ENCODE measurements at regions not wholly inside any gene's neighbourhood (a gene's known extent, or its start where the extent isn't known, plus 50 kb on each side); places are given as distances from the start of the nearest gene placed in this dataset.

DNA sequence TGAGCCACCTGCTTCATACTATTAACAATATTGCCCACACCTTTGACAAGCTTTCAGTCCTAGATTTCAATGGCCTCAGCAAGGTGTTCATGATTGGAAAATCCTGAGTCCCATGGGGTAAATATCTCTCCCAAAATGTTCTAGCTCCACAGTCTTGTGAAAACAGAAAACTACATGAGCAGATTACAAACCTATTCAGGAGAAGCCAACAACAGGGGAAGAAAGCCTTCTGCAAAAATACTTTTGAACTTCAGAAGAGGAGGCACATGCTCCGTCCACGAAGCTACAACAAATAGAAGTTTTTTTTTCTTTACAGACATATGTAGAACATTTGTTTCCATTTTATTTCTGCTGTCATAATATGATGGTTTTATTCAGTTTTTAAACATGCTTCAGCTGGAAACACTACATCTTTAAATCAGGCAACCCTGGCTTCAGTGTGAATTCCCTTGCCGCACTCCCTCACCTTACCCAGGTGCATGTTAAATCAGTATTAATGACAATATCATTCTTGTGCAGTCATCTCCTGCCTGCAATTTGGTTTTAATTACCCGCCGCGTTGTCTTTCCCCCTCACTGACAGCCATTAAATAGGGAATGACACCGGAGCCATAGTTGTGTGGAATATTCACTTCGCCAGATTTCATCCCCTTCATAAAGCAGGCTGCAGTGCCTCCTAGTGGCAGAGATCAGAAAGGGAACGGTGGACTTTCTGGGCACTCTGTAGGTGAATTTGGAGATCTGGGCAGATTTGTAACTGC, 725.5 kb upstream of the ARRDC4 start:
- intact Hi-C loops (cut with micrococcal nuclease) = loop anchor here (5.0 to 10.0 kb wide), 2 partner anchors 878 to 1980 kb away; no protein-coding TSS in a partner anchor

DNA sequence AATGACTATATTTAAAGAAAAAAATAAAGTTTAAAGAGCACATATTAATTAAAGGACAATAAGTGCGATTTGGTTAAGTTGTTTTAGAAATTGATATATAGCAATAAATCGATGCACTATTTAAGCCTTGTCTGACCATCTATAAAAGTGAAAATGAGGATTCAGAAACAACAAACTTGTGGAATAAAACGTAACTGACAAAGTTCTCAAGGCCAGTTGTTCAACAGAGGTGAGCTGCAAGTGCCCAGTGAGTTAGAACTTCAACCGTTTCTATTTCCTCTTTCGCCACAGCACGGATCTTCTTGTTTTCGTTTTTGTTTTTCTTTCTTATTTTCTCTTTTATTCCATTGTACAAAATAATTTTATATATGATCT, 724.9 kb upstream of the ARRDC4 start:
- intact Hi-C loops (cut with micrococcal nuclease) = loop anchor here (5.0 to 10.0 kb wide), 2 partner anchors 878 to 1981 kb away; no protein-coding TSS in a partner anchor

DNA sequence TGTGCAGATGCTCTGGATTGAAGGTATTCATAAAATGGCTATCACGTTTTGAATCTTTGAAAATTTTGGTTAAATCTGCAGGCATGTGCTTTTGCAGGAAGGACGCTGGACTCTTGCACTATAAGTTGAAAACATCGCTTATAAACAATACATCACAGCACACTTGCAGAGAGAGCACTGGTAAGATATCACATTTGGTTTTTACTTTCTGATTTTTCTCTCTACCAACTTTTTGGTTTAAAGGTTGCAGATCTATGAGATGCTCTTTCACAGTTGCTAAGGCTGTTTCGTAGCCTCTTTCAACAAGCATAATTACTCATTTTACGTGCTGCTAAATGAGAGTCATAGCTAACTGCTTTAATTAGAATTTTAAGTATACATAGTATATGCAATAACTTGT, 724.4 kb upstream of the ARRDC4 start:
- intact Hi-C loops (cut with micrococcal nuclease) = loop anchor here (5.0 to 10.0 kb wide), 2 partner anchors 879 to 1981 kb away; no protein-coding TSS in a partner anchor

DNA sequence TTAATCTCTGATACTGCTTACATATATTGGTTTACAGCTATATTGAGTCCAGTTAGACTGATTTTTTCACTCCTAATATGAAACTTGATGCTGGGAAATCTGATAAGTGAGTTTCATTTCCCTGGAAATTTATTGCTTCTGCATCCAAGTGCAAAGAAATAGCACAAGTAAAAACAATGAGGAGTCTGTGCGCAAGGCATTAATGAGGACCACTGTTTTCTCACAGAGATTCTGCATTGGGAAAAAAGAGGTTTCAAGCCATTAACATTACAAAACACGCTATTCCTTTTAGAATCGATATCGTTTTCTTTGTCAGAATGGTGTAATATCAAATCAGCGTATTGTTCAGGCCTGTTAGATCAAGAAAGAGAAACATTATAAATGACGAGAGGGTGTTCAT, 723.3 kb upstream of the ARRDC4 start:
- intact Hi-C loops (cut with micrococcal nuclease) = loop anchor here (5.0 to 10.0 kb wide), 2 partner anchors 880 to 1982 kb away; no protein-coding TSS in a partner anchor

DNA sequence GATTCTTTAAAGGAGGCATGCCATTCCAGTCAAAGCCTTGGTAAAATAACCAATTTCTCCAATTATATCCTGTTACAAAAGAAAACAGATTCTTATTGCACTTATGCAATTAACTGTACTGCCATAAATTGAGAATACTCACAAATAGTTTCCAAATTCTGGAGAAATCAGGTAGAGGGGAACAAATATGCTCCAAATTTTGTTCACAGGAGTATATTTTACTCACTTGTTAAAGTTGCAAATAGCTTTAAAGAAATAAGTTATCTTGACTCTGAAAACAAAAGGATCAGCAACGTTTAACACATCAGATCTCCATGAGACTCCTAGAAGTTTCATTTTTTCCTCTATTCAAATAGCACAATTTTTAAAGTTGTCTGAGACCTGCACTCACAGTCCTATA, 712.1 kb upstream of the ARRDC4 start:
- intact Hi-C loops (cut with micrococcal nuclease) = no loop called here

DNA sequence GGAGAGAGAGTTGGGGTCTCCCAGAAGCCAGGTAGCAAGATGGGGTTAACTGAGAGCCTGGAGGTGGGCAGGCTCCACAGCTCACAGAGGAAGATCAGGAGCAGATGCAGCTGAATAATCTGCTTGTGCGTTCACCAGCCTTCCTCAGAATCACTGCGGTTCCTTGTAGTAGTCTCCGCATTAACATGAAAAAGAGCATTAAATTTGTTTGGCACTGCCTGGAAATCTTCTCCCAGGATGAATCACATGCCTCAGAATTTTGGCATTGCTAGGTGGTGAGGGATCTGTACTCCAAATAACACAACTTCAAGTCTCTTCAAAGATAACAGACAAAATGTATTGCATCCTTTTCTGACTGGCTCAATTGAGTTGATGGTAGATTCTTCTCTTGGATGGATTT, 700.6 kb upstream of the ARRDC4 start:
- intact Hi-C loops (cut with micrococcal nuclease) = no loop called here

DNA sequence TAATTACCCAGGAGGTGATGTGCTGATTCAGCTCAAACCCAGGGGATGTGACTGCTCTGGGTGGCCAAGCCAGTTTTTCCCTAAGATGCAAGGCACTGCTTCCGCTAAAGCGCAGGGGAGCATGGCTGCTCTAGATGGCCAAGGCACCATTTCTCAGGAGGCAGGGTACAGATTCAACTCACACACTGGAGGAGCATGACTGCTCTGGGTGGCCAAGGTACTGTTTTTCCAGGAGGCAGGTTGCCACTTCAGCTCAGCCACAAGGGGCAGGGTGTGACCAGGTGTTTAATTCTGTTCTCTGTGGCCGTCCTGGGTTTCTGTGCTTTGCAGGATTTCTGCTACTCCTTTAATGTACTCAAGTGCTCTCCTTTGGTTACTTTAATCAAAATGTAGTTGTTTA, 659.3 kb upstream of the ARRDC4 start:
- intact Hi-C loops (cut with micrococcal nuclease) = no loop called here

DNA sequence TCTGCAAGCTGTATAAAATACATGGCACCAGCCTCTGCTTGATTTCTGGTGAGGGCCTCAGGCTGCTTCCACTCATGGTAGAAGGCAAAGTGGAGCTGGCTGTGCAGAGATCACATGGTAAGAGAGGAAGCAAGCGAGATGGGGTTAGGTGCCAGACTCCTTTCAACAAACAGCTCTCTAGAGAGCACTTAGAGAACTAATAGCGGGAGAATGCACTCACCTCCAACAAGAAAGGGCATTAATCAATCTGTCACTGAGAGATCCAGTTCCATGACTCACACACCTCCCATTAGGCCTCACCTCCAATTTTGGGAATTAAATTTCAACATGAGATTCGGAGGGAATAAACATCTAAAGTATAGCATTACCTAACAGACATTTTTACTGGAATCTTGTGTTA, 644.1 kb upstream of the ARRDC4 start:
- intact Hi-C loops (cut with micrococcal nuclease) = no loop called here

DNA sequence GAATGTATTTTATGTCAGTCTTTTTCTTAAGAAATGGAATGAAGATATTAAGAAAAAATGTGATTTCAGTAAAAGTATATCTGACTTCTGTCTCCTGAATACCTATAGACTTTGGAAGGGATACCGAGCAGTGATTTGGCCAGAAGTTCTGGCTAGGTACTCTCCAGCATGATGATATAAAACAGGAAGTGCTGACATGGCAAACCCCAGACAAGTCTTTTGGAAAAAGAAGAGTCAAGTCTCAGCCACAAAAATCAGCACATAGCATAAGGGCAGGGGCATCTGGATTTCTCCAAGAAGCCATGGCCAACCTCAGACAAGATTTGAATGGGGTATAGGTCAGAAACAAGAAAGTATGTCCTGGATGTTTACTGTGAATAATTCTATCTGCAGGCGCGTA, 643.3 kb upstream of the ARRDC4 start:
- intact Hi-C loops (cut with micrococcal nuclease) = no loop called here

DNA sequence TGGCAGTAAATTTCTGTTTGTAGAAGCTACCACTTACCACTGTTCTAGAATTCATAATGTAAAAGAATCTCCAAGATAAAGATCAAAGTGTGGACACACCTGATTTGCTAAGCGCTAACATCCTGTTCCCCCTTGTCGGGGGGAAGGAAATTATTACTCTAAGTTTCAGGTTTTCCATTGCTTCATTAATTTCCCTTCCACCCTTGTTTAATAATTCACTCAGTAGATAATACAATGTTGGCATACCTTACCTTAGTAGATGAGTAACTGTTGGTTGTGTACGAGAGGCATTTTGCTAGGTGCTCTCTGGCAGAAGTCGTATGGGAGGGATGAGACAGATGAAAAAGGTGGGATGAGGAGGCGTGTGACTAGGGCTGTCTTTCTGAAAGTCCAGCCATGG, 641.2 kb upstream of the ARRDC4 start:
- intact Hi-C loops (cut with micrococcal nuclease) = no loop called here

DNA sequence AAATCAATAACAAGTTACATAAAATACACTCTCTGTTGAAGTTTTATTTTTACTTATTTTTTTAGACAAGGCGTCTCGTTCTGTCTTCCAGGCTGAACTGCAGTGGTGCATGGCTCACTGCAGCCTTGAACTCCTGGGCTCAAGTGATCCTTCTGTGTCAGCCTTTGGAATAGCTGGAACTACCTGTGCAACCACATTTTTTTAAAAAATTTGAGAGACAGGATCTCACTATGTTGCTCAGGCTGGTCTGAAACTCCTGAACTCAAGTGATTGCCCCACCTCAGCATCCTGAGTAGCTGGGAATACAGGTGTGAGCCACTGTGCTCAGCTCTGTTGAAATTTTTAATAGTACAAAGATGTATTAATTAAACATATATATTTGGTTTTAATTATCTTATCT, 614.3 kb upstream of the ARRDC4 start:
- intact Hi-C loops (cut with micrococcal nuclease) = no loop called here

DNA sequence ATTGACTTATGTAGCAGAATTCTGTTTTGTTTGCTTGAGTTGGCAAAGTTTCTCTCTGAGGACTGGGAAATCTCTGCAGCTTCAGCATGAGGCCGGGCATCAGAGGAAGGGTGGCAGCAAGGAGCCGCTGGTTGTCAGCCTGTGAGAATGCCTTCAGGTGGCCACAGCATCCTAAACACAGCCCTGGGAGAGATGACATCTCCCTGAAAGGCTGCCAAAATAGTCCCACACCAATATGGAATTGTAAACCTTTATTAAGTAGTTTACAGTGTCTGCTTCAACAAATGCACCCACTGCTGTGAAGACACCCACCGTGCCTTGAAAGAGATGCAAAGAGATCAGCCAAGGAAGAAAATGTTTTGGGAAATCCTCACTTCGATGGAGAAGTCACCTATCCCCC, 609.7 kb upstream of the ARRDC4 start:
- intact Hi-C loops (cut with micrococcal nuclease) = no loop called here

DNA sequence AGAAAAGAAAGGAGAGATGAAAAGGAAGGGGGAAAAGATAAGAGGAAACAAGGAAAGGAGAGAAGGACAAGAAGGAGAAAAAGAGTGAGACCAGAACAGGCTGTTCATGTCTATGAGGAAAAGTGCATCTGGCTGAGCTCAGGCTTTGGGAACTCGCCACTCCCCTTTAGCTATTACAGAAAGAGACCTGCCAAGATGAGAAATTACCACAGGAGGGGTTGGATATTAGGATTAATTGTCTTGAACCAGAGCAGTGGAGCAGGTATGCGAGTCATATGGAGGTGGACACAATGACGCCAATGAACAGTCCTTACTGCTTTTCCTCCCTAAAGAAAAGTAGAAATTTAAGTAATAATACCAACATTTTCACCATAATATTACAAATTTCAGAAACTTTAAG, 577.0 kb upstream of the ARRDC4 start:
- intact Hi-C loops (cut with micrococcal nuclease) = no loop called here

DNA sequence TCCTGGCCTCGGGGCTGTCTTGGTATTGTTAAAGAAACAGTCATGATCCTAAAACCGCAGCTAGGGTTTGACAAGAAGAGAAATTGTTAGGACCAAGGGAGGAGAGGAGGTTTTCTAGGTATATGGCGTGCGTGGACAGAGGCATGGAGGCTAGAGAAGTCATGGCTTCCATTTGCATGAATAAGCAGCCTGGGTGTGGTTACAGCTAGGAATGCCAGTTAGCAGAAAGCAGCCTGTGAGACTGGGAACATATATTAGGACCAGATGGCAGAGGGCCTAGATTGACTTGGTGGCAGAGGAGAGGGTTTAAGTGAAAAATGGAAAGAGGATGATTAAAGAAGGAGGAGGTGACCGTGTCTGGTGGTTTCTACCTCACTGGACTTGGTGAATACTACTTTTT, 573.6 kb upstream of the ARRDC4 start:
- intact Hi-C loops (cut with micrococcal nuclease) = no loop called here

DNA sequence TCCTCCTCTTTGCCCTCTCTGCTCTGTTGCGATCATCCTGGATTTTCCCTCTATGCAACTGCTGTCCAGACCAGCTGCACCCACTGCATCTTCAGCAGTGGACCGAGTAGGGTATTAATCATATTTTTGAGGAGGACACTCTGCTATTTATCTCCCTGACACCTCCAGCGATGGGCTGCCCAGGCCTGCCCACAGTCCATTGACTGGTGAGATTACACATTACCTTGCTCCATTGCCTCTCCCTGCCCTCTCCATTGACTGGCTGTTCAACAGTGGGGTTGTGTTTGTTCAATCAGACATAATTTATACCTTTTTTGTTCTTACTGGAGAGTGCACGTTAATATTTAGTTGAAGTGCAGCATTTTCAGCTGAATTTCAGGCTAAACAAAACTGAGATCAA, 559.3 kb upstream of the ARRDC4 start:
- intact Hi-C loops (cut with micrococcal nuclease) = no loop called here

DNA sequence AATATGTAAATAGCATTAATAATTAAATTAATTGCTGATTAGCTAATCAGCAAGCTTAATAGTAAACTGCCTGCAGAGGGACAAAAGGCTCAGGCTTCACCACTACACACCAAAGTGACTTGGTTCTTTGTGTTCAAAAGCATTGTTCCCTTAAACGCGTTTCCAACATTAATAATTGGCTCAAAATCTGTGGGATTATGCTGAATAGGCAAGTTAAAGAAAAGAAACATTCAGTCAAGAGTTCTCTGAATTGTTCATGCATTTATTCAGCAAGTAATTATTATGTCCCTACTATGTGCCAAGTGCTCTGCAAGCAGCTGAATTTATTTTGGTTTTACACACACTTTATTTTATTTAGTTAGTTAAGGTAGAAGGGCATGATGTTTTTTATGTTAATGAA, 558.5 kb upstream of the ARRDC4 start:
- intact Hi-C loops (cut with micrococcal nuclease) = no loop called here

DNA sequence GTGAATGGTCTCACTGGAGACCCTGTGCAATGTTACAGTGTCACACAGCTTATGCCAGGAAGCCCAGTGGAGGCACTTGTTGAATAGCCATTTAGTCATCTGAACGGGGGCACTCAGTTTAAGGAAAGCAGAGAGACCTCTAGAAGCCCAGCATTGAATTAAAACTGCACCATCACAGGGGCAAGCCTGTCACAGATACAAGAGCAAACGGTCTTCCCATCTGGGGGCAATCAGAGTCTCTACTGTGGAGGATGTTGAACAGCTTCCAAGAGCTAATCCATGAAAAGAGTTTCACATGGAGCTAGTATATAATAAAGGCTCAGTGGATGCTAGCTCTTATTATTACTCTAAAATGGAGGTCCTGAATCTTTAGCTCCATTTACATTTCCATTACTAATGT, 553.7 kb upstream of the ARRDC4 start:
- intact Hi-C loops (cut with micrococcal nuclease) = no loop called here

DNA sequence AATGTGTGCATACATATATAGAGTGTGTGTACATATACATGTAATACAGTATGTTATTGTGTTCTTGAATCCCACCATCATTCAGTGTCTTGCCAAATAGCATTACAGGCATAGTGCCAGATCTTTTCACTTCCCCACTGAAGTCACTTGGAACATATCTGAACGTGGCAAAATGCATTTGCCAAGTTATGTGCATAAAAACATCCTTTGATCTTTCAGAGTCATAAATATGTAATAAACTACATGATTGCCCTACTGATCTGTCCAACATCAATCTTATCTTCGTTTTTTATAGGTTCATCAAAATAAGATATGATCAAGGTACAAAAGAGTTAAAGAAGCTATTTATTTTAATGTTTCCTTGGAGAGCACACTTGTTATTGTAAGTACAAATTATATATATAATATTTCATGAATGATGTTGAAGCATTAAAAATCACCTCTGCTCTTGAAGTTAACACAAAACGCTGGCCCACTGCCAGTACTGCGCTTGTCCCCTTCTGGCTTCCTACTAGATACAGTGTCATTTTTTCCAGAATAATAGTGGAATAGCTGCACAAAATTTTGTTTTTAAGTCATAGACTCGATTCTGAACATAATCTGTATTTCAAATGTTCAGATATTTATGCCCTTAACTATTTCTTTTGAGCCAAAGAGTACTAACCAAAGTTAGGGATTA, 549.5 kb upstream of the ARRDC4 start:
- intact Hi-C loops (cut with micrococcal nuclease) = no loop called here

DNA sequence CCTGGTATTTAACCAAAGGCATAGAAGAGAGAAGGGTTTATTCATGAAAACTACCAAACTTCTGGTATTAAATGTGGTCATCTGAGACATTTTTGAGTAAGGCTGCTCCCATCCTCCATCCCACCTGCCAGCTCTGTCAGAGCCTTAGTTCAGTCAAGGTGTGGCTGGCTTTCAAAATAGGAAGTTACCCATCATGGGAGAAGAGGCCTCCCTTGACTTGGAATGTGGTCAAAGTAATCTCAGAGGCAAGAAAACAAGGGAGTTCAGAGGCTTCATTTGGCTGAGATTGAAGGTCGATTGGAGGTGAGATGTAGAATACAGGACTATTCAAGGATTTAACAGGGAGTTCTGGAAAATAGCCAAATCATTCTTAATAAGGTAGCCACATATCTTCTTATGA, 540.4 kb upstream of the ARRDC4 start:
- intact Hi-C loops (cut with micrococcal nuclease) = no loop called here

DNA sequence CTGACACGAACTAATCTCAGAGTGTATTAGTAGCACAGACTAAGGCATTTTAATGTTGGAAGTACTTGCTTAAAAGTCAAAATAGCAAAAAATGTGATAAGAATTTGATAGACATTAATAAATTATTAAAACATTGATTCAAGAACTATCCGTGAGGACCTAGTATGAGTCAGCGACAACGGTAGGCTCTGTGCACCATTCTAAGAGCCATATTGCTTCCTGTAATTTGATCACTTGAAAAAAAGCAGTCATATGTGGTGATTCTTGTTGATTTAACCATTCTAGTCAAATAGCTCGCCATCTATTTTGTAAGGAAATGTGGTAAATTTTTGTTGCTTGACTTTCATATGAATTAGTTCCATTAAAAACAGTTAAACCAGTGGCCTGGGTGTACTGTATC, 534.9 kb upstream of the ARRDC4 start:
- intact Hi-C loops (cut with micrococcal nuclease) = no loop called here

DNA sequence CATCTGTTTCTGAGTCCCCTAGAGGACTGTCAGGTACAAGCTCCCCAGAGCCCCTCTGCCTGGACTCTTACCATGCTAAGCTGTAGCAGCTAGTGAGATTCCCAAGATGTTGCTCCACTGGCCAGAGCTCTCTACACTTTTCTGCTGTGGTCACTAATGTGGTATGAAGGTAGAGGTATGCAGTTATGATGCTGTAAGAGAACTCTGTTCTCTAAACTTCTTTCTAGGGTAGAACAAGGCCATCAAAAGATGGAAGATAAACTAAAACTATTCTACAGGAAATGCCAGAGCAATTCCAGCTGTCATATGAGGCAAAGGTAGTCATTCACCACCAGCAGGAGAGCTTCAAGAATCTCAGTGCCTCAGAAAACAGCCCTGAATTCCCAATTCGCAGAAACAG, 517.4 kb upstream of the ARRDC4 start:
- intact Hi-C loops (cut with micrococcal nuclease) = no loop called here

DNA sequence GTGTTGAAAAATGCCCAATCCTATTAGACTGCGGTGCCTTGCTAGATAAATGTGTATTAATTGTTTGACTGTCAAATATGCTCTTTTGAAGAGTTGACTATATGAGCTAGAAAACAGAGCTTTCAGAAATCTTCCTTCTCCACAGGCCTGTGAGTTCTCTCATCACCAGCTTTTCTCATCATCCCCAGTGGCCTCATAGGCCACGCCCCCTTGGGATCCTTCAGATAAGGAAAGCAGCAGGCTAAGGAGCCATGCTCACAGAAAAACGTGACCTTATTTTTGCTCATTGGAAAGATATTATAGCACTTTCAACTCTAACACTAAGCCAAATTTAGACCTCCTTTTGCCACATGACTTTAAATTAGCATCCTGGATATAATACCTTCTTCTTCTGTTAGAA, 514.4 kb upstream of the ARRDC4 start:
- intact Hi-C loops (cut with micrococcal nuclease) = no loop called here

Data from T-helper 2 cell treated with Interferon-gamma antibody and Interleukin-4, amounts not matched to agents 100 ng/mL and 5 ng/mL, for 36 hours (primary cell).